Activated CD4-positive, CD25-positive, alpha-beta regulatory T cell treated with anti-CD3 and anti-CD28 coated beads, Interleukin-2, amount 50 U/mL, for 72 hours (primary cell): ENCODE measurements at regions not wholly inside any gene's neighbourhood (a gene's known extent, or its start where the extent isn't known, plus 50 kb on each side); places are given as distances from the start of the nearest gene placed in this dataset.

Source experiments
- DNase-seq: peaks from one replicate; pipeline ENCODE4 v3.0.0; 2021

DNA sequence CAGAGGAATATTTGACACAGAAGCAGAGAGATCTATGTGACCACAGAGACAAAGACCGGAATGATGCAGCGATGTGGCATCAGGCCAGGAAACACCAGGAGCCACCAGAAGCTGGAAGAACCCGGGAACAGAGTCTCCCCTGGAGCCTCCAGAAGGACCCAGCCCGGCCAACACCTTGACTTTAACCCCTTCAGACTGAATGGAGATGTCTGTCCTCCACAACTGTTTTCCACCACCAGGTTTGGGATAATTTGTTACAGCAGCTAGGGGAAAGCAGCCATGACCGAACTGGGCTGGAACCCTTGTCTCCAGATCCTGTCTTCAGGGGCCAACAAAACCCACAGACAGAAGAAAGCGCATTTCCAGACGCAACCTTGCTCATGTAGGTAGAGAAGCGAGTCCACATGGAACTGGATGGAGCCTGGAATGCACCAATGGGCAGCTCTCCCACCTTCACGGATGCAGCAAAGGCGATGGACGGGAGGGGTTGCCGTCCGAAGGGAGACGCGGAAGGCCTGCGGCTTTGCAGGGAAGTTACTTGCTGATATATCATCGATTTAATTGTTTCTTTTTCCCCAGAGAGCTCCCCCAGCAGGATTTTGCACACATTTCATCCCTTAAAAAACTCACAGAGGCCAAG is 396.6 kb downstream of the NPHP4 start:
- no peak for DNase-seq

DNA sequence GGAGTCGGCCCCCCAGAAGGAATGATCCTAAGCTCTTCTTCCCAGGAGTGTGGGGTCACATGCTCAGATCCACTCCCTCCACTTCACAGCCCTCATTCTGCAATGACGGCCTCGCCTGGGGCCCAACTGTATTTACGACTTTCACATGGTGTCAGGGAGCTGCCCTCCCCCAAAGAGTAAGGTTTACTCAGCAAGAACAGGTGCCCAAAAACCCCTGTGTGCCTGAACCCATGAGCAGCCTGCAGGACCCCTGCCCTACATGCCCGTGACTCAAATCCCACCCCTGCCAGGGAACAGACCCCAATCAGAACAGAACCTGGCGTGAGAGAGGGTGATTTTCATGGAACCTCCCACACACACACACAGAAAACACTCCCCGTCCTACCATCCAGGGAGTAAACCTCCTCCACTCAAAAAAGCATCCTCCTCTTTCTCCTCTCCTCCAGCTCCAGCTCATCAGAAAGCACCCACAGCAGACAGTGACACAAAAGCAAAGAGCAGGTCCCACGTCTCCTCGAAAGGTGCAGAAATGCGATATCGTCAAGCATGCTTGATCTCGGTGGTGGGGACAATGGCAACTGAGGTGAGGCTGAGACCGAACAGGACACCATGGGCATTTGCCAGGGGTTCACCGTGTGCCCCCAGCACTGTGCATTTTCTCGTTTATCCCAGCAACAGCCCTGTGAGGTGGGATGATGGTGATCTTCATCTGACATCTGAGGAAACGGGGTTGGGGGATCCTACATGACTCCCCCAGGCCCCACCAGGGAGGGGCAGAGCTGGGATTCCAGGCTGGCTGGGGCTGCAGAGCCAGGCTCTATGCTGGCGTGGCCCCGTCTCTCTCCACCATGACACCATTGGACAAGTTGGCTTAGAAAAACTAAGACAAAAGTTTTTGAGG is 397.9 kb downstream of the NPHP4 start:
- DNase-seq, result no peak

DNA sequence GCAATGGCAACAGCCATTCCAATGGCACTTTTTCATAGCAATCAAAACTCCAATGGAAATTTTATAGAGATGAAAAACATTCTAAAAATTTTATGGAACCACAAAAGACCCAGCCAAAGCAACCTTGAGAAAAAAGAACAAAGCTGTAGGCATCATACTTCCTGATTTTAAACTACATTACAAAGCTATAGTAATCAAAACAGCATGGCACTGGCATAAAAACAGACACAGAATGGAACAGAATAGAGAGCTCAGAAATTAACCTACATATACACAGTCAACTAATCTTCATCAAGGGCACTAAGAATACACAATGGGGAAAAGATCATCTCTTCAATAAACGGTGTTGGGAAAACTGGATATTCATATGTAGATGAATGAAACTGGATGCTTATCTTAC is 401.5 kb downstream of the NPHP4 start:
- DNase-seq, result no peak

DNA sequence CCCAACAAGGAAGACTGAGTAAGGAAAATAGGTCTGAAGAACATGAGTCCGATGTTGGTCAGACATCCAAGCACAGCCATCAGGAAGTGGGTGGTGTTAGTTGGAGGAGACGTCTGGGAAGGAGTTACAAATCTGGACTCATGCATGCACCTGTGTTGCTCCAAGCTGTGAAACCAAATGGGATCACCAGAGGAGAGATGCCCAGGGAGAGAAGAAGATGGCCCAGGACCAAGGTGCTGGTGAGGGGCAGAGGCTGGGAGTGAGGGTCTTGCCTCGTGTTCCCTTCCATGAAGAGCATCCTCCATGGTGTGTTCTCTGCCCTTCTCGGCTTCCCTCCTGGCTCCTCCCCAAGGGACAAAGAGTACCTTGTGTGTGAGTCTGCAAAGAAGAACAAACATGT is 405.6 kb downstream of the NPHP4 start:
- DNase-seq, result no peak

DNA sequence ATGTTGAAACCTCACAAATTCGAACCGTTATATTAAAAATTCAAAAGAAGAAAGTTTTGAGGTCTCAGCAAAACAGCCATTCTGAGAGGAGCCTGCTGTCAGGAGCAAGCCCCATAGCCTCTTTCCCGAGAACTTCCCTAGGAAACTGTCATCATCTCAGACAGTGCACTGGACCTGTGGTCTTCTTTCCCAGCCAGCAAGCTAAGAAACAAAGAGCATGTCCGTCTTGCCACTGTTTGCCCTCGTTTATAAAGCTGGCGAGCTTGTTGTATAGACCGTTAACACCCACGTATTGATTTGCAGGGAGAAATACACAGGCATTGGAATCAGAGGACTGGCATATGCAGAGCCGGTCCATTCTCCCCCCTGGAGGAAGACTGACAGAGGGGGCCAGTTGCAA is 407.0 kb downstream of the NPHP4 start:
- no peak for DNase-seq

DNA sequence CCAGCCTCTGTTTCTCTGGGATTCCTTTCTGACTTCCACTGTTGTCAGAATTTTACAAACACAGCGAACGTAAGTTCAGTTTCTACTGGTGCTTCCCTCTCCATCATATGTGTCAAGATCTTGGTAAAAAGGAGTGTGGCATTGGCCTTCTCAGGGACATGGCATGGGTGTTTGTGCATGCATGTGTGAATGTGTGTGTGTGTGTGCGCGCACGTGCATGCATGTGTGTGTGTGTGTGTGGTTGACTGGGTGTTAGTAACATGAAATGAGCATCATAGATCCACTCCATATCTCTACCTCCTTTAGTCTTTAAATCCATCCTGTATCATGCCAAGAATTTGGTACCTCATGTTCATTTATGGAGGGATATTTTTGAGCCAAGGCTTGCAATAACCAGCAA is 411.3 kb downstream of the NPHP4 start:
- DNase-seq, result no peak

DNA sequence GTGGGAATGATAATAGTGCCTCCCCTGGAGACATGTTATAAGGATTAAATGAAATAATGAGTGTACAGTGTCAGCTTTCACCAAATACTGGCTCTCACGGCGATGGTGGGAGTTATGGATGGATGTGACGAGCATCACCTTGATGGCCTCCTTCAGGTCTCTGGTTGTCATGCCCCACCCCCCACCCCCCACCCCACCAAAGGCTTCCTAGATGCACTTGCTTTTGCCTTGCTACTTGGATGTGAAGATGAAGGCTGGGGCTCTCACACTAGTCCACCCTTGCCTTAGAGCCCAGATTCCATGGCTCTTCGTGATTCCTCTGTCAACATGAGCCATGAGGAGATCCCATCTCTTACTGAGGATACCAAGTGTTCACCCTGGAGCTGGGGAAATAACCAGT is 412.3 kb downstream of the NPHP4 start:
- no peak for DNase-seq

DNA sequence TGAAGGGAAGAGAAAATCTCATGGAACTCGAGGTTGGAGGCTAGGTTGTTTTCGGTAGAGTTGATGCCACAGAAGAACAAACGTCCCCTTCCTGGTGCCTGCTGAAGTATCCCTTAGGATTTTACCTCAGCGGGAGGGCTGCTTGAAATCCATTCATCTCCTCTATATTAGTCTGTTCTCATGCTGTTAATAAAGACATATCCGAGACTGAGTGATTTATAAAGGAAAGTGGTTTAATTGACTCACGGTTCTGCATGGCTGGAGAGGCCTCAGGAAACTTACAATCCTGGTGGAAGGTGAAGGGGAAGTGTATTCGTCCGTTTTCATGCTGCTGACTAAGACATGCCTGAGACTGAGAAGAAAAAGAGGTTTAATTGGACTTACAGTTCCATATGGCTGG is 413.5 kb downstream of the NPHP4 start:
- DNase-seq, result no peak

DNA sequence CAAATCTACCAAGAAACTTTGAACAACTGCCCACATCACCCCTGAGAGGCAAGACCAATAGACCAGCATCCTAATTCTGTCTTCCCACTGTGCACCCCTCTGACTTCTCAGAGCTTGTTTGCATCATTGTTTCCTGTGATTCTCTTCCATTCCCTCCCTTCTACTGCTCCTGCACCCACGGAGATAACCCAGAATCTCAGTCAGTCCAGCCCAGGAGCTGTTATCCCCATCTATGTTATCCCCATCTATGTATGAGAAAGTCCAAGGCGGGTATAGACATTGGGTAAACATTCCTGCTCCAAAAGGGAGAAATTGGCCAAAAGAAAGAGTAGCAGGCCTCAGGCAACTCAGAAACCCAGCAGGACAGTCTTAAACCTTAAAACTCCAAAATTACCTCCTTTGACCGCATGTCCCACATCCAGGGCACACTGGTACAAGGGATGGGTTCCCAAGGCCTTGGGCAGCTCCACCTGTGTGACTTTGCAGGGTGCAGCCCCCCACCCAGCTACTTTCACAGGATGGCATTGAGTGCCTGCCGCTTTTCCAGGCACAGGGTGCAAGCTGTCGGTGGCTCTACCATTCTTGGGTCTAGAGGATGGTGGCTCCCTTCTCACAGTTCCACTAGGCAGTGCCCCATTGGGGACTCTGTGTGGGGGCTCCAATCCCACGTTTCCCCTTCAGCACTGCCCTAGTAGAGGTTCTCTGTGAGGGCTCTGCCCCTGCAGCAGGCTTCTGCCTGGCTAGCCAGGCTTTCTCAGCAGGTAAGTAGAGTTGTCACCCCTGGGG is 414.8 kb downstream of the NPHP4 start:
- DNase-seq, result no peak

DNA sequence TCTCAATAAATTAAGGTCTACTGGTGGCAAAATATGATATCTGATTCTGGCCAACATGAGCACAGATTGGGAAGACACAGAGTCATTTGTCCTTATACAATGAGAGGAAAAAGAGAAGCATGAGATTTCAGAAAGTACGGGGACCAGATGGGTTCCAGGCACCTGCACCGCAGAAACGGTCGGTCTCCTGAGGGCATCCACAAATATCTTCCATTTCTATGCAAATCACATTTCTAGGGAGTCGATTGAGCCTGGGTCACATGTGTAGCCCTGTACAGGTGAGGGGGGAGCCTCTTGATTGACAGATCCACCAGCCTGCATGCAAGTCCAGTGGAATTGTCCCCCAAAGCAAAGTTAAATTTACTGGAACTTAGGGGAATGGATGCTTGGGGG is 415.6 kb downstream of the NPHP4 start:
- DNase-seq, result no peak

DNA sequence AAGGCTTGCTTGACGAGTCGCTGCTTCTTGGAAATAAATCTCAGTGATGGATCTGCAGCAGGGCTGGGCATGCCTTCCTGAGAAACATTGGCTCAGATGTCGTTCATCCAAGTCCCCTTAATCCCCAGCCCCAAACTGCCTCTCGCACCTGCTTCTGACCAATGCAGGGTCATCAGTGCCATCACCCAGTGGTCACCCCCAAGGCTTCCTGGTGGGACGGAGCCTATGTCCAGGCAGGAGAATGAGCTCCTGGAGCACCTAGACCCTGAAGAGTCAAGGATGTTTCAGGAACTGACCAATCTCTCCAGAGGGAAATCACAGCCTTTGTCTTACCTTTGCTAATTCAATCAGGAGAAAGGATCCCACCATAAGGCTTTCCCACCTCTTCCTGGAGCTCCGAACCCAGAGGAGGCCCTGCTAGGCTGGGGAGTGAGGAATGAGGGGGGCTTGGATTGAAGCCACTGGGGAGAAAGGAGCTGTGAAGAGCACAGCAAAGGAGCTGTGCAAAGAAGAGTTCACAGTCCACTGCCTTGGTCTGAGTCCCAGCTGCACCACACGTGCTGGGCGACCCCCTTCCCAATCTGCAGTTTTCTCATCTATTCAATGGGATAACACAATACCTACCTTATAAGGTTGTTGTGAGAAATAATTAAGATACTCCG is 416.1 kb downstream of the NPHP4 start:
- DNase-seq, result no peak

DNA sequence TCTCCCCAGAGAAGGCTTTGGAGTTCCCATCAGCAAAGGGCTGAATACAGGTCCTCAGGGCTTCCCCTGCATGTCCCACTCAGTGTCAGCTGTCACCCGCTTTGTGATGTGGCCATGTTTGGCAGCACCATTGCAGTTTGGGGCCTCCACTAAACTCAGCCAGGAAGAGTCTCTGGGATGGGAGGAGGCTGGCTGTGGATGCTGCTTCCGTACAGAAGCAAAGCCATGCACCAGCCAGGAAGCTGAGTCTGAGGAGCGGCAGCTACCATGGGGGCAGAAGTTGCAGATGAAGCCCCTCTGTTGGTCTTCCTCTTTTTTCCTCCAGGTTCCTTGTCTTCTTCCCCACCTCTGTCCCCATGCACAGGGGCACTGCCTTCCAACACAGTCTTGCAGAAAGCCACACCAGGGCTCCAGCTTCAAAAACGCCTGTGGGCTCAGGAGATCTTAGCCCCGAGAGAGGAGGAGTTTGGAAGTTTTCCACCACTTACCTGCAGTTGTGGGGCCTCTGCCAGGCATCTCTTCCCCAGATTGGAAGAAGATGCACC is 416.8 kb downstream of the NPHP4 start:
- no peak for DNase-seq

DNA sequence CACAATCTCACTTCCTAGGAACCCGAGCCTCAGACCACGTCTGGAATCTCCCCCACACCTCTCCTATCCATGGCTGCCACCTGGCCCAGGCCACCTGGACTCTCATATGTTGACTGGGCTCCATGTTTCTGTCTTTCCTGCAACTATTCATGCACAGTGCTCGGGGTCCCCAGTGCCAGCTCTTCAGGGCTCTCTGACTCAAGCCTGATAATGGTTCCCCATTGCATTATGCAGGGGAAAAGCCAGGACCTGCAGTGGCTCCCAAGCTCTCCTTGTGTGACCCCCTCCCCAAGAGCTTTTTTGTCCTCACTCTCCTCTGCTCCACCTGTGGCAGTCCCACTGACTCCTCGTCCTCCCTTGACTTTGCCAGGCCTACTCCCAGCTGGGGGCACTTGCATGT is 417.6 kb downstream of the NPHP4 start:
- no peak for DNase-seq

DNA sequence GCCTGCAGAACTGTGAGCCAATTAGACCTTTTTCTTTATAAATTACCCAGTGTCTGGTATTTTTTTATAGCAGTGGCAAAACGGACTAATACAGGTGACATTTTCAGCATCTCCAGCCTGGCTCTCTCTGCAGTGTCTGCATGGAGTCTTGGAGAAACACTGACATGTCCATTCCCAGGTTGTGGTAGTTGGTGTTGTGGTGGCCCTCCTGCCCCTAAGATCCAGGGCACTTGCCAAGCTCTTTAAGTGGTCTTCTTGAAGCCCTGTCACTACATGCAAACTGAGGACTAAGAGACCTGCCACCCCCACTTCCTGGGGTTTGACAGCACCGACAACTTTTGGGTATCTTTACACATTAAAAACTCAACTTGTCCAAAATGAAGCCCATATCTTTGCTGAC is 419.4 kb downstream of the NPHP4 start:
- DNase-seq, result no peak

DNA sequence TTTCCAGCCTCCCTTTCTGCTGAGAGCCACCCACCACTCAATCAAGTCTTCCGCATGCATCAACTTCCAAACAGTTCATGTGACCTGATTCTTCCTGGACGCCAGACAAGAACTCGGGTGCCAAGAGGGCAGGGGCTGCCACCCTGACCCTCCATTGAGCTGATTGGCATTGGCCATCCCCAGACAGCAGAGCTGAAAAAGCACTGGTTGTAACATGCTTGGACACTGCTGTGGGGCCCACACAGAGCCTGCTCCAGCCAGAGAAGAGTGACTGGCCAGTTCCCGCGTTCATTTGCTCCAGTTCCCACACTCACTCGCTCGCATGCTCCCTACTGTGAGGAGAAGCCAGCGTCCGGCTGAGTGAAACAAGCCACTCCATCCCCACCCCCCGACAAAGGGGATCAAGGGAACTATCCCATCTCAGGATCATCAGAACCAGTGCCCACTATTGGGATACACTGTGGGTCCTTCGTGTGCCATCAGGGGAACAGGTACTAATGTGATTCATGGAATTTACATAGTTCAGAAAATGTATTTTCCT is 420.3 kb downstream of the NPHP4 start:
- DNase-seq, result no peak

DNA sequence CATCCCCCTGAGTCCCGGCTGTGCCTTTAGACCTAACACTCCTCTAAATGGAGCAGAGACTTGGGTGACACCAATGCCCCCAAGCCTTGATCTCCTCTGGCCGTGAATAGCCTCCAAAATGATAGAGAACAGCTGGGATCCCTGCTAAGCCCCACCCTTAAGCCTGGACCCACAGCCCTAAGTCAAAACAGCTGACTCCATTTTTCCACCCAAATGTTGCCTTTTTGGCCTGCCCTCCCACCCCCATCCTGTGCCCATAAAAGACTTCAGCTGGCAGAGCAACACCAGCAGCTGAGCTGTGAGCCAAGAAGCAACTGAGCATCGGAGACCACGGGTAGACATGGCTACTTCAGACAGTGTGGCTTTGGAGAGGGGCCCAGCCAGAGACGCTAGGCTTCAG is 420.8 kb downstream of the NPHP4 start:
- no peak for DNase-seq

DNA sequence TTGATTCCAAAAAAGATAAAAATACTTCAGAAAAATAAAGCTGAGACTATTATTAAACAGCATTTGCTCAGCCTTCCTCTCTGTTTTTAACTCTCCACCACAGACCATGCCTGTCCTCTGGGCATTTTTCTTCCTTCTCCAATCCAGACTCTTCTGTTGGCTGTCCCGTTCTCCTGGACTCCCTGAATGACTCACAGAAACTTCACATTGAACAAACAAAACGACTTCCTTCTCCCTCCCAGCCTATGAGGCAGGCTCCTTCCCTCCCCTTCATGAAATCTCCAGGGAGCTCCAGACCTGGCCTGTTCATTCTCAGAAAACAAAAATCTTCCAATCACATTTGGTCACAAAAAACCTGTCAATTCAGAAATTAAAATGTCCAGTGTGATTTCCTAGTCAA is 421.3 kb downstream of the NPHP4 start:
- no peak for DNase-seq

DNA sequence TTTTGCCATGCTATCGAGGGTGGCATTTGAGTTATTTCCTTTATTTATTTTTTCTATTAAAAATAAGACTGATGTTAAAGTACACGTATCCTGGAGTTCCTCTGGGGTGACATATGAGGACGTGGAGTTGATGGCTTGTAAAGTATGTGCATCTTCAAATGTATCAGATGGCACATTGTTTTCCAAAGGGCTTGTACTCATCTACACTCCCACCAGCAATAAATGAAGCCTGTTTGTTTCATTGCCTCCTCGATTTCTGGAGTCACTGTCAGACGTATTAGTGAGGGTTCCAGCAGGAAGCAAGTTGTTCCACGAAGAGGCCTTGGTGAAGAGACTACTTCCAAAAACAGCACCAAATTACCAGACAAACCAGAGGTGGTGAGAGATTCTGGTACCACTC is 423.9 kb downstream of the NPHP4 start:
- no peak for DNase-seq

DNA sequence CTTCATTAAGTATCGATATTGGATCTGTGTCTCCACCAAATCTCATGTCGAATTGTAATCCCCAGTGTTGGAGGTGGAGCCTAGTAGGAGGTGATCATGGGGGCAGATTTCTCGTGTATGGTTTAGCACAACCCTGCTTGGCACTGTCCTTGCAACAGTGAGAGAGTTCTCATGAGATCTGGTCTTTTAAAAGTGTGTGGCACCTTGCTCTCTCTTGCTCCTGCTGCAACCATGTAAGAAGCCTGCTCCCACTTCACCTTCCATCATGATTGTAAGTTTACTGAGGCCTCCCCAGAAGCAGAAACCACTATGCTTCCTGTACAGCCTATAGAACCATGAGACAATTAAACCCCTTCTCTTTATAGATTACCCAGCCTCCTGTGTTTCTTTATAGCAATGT is 424.4 kb downstream of the NPHP4 start:
- no peak for DNase-seq

DNA sequence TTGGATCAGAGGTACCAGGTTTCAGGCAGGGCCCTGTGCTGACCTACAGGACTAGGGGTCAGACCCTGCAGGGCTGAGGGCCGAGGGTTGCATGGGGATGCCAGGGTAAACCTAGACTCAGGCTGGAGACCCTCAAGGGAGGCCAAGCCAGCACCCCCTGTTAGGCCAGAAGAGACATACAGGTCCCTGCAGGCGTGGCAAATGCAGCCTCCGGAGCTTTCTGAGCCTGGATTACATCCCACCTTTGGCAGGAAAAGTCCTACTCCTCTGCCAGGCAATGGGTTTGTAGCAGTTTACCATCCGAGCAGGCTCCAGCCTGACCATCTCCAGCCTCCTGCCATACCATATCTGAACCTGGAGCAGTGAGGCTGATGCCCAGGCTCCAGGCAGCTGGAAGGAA is 425.3 kb downstream of the NPHP4 start:
- DNase-seq, result no peak

DNA sequence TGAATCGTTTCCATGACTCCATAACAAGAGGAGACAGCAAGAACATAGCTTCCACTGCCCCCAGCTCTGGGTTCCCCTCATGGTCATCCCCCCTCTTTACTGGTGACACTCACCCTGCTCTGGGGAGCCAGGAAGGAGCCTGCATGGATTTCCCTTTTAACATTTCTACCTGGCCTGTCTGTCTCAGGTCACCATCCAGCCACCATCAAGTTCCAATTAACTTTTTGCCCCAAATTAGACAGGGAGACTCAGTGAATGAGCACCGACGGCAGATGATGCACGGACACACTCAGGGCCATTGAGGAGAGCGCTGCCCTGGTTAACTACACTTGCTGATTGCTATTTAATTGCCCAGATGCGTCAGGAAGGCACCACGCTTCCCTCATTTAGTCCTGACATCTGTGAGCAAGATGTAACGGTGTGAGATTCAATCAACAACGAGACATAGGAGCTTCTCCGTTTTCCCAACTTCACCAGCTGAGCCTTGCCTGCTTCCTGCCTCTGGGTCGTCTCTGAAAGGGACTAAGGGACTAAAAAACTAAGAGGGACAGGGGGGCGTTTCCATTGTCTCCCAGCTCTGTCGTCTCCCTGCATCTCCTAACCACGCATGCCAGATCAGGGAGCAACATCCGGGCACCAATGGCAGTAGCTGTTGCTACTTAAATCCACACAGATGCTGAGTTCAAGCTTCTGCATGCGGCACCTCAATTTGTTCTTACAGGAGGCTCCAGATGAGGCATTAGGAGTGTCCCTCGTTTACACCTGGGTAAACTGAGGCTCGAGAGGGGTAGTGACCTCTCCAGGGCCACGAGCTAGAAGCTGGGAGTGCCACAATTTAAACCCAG is 426.7 kb downstream of the NPHP4 start:
- DNase-seq, result no peak
